ENCODE measurements at regions not wholly inside any gene's neighbourhood (a gene's known extent, or its start where the extent isn't known, plus 50 kb on each side); places are given as distances from the start of the nearest gene placed in this dataset.
A peak's percentile ranks its signal among the peaks of the same experiment; 100 is the strongest.

DNA sequence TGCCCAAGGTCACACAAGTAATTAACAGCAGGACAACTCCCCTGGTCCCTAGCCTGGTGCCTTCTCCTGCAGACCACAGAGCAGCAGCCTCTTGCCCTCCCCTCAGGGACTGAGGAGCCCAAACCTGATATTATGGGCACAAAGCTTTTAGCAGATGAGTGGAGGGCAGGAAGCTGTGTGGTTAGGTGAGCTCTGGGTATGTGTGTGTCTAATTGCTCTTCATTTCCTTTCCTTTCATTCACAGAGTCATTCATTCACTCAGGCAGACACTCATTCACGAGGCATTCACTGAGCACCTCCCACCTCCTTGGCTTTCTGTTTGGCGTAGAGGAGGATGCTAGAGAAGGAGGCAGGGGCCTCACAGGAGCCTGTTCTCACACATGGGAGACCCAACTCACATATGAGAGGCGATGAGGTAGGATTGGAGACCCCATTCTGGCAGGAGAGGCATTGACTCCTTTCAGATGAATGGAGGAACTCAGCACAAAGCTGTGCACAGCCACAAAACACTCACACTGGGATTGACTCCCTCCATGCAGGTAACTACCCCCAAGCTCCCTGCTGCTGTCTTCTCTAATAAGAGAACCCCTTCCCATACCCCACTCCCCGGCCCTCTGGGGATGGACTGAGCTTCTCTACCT lies 306.8 kb upstream of the SKOR2 start:
- Mint-ChIP-seq H3K9me3 (no peaks in the 10 kb centered on the region), H3K36me3 (no peaks in the 10 kb centered on the region), H3K4me1 (peaks cover 22% of the 10 kb centered on the region), H3K27ac (no peak overlapping the region), H3K27me3 (ENCODE audit: insufficient read depth, low read depth) (peaks cover 5% of the 10 kb centered on the region), H3K4me3 (no peak overlapping the region)
- H3K4me1 ChIP-seq: peaks cover 15% of the 10 kb centered on the region
- H3K4me3 ChIP-seq: no peak overlapping the region
- H3K9ac ChIP-seq: no peak overlapping the region
- H3K27ac ChIP-seq: no peak overlapping the region
- no peaks in the 10 kb centered on the region for H4K20me1 ChIP-seq (ENCODE audit: low read depth)
- DNase-seq (ENCODE audit: low spot score): no peak
- H3F3A ChIP-seq (ENCODE audit: low read depth): peaks cover 10% of the 10 kb centered on the region
- no peaks in the 10 kb centered on the region for H3K36me3 ChIP-seq
- H3K4me2 ChIP-seq: no peak overlapping the region
- no peaks in the 10 kb centered on the region for H3K27me3 ChIP-seq
- no peak overlapping the region for H2AFZ ChIP-seq (replicated peaks)
- TF ChIP-seq EZH2 (IDR thresholded peaks at IDR 0.05) (no peak), EZH2phosphoT487 (IDR thresholded peaks at IDR 0.05) (no peak)
- TF ChIP-seq, protein P1, sequence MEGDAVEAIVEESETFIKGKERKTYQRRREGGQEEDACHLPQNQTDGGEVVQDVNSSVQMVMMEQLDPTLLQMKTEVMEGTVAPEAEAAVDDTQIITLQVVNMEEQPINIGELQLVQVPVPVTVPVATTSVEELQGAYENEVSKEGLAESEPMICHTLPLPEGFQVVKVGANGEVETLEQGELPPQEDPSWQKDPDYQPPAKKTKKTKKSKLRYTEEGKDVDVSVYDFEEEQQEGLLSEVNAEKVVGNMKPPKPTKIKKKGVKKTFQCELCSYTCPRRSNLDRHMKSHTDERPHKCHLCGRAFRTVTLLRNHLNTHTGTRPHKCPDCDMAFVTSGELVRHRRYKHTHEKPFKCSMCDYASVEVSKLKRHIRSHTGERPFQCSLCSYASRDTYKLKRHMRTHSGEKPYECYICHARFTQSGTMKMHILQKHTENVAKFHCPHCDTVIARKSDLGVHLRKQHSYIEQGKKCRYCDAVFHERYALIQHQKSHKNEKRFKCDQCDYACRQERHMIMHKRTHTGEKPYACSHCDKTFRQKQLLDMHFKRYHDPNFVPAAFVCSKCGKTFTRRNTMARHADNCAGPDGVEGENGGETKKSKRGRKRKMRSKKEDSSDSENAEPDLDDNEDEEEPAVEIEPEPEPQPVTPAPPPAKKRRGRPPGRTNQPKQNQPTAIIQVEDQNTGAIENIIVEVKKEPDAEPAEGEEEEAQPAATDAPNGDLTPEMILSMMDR (IDR thresholded peaks at IDR 0.05): no peak
- no peaks in the 10 kb centered on the region for H3K9me3 ChIP-seq (ENCODE audit: low read depth)
- H3K79me2 ChIP-seq (ENCODE audit: low read depth): no peaks in the 10 kb centered on the region

DNA sequence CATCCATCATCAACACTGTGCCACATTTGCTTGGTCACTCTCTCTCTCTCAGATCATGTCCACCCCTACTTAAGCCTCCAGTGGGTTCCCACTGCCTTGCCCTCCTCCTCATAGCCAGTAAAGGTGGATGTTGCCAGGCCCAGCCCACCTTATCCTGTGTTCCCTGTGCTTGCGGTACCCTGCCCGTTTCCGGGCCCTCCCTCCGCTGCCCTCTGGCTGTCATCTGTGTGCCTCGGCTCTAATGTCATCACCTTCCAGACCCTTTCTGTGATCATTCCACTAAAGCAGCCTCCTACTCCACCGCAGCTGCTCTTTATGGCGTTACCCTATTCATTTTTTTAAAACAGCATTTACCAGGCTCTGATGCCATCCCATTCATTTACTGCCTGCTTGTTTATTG lies 305.7 kb upstream of the SKOR2 start:
- Histone ChIP-seq H3K4me3 (no peak overlapping the region), H3F3A (ENCODE audit: low read depth) (peaks cover 10% of the 10 kb centered on the region), H3K27me3 (no peaks in the 10 kb centered on the region), H3K27ac (no peak overlapping the region), H3K4me2 (no peak overlapping the region), H2AFZ (replicated peaks) (no peak overlapping the region), H3K9ac (no peak overlapping the region), H3K79me2 (ENCODE audit: low read depth) (no peaks in the 10 kb centered on the region), H4K20me1 (ENCODE audit: low read depth) (no peaks in the 10 kb centered on the region), H3K36me3 (no peaks in the 10 kb centered on the region), H3K4me1 (peaks cover 15% of the 10 kb centered on the region), H3K9me3 (ENCODE audit: low read depth) (no peaks in the 10 kb centered on the region)
- no peak for TF ChIP-seq EZH2phosphoT487 (IDR thresholded peaks at IDR 0.05)
- TF ChIP-seq, protein P1 (IDR thresholded peaks at IDR 0.05): peak; percentile 25
- TF ChIP-seq EZH2 (IDR thresholded peaks at IDR 0.05): no peak
- Mint-ChIP-seq H3K9me3 (no peaks in the 10 kb centered on the region), H3K27me3 (ENCODE audit: insufficient read depth, low read depth) (peaks cover 2% of the 10 kb centered on the region), H3K4me1 (peaks cover 22% of the 10 kb centered on the region), H3K36me3 (no peaks in the 10 kb centered on the region), H3K4me3 (no peak overlapping the region), H3K27ac (no peak overlapping the region)
- no peak for DNase-seq (ENCODE audit: low spot score)

DNA sequence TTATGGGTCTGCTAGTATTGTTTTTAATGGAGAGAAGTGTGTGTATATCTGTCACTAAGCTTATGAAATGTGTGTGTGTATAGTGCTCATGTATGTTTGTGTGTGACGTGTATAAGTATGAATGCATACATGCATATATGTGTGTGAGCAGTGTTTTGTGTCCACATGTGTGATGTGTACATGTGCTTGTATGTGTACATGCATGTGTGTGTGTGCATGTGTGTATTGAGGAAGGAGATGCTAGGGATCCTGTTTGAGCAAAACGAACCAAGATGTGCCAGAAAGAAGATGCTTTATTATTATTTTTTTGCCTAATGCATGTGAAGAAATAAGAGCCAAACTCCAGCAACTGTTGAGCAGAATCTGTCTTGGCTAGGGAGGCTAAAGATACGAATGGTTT lies 301.3 kb upstream of the SKOR2 start:
- no peak overlapping the region for H3K4me3 Mint-ChIP-seq
- no peaks in the 10 kb centered on the region for H3K4me1 Mint-ChIP-seq
- no peak overlapping the region for H3K4me3 ChIP-seq

More for the DNA sequence above, 301.3 kb upstream of the SKOR2 start:
- Histone ChIP-seq H2AFZ (replicated peaks) (no peak overlapping the region), H3K4me1 (no peaks in the 10 kb centered on the region), H3K27me3 (no peaks in the 10 kb centered on the region), H3K9ac (no peak overlapping the region), H3K79me2 (ENCODE audit: low read depth) (no peaks in the 10 kb centered on the region), H3K4me2 (no peak overlapping the region), H3K27ac (no peak overlapping the region), H3K9me3 (ENCODE audit: low read depth) (no peaks in the 10 kb centered on the region), H3K36me3 (no peaks in the 10 kb centered on the region), H3F3A (ENCODE audit: low read depth) (no peaks in the 10 kb centered on the region), H4K20me1 (ENCODE audit: low read depth) (no peaks in the 10 kb centered on the region)
- H3K27me3 Mint-ChIP-seq (ENCODE audit: insufficient read depth, low read depth): peaks cover 5% of the 10 kb centered on the region
- H3K27ac Mint-ChIP-seq: no peak overlapping the region
- DNase-seq (ENCODE audit: low spot score): no peak
- no peaks in the 10 kb centered on the region for H3K9me3 Mint-ChIP-seq
- TF ChIP-seq EZH2 (IDR thresholded peaks at IDR 0.05) (no peak), EZH2phosphoT487 (IDR thresholded peaks at IDR 0.05) (no peak)
- TF ChIP-seq, protein P1 (IDR thresholded peaks at IDR 0.05): no peak
- no peaks in the 10 kb centered on the region for H3K36me3 Mint-ChIP-seq
